Spleen (tissue), 11 donors: ENCODE measurements at regions not wholly inside any gene's neighbourhood (a gene's known extent, or its start where the extent isn't known, plus 50 kb on each side); places are given as distances from the start of the nearest gene placed in this dataset.

Experiments used
- DNase-seq: peaks from one replicate; pipeline ENCODE4 v3.0.0-alpha.2; 2020
- H3K27ac ChIP-seq, 8 donors: fragments of 200-600 bp; sonication (generic) in 7 of 8; 1 replicate in 4 of 8; 2 replicates in 4 of 8; pipeline versions ENCODE4 v1.5.0 to v1.8.0; 2016 to 2021; ENCODE audit warnings: inconsistent platforms in 4 of 8, mild to moderate bottlenecking in 4 of 8, moderate library complexity in 1 of 8
- H3K27me3 ChIP-seq, 7 donors: fragments of 200-600 bp; sonication (generic) in 6 of 7; replicated peaks in 1 of 7; 1 replicate in 4 of 7; 2 replicates in 3 of 7; pipeline versions ENCODE4 v1.5.0 to v1.8.0; 2016 to 2021; ENCODE audit warnings: inconsistent platforms in 3 of 7, mild to moderate bottlenecking in 1 of 7
- H3K36me3 ChIP-seq, 6 donors: fragments of 200-600 bp; sonication (generic) in 5 of 6; 1 replicate in 4 of 6; 2 replicates in 2 of 6; pipeline versions ENCODE4 v1.5.0 to v1.8.0; 2016 to 2021; ENCODE audit warnings: inconsistent platforms in 2 of 6
- H3K4me1 ChIP-seq, 6 donors: fragments of 200-600 bp; sonication (generic) in 5 of 6; 1 replicate in 3 of 6; 2 replicates in 3 of 6; pipeline versions ENCODE4 v1.5.0 to v1.8.0; 2016 to 2021; ENCODE audit warnings: inconsistent platforms in 3 of 6
- H3K4me3 ChIP-seq, 8 donors: fragments of 200-600 bp; sonication (generic) in 7 of 8; 1 replicate in 4 of 8; 2 replicates in 4 of 8; pipeline versions ENCODE4 v1.5.0 to v1.8.0; 2016 to 2021; ENCODE audit warnings: inconsistent platforms in 4 of 8, mild to moderate bottlenecking in 4 of 8, moderate library complexity in 2 of 8
- H3K9me3 ChIP-seq, 8 donors: fragments of 200-600 bp; sonication (generic) in 7 of 8; 1 replicate in 4 of 8; 2 replicates in 4 of 8; pipeline versions ENCODE4 v1.5.0 to v1.8.0; 2016 to 2021; ENCODE audit warnings: inconsistent platforms in 4 of 8
- POLR2A ChIP-seq, 3 donors: fragments of 450-650 bp; IDR thresholded peaks; one replicate each; pipeline ENCODE4 v1.5.1; 2017; ENCODE audit warnings: antibody characterized with exemption in 3 of 3, mild to moderate bottlenecking in 1 of 3
- POLR2AphosphoS5 ChIP-seq, 3 donors: sonication (generic); formaldehyde crosslinking; IDR thresholded peaks; one replicate each; pipeline ENCODE4 v1.5.1; 2017; ENCODE audit warnings: antibody characterized with exemption in 3 of 3
- WGBS, 5 donors: extraction: QIAGEN DNeasy Blood & Tissue Kit in 3 of 5; methylation state at CpG; one replicate each; pipeline versions ENCODE4 v1.1.5 to v1.1.7; 2013 to 2018; 5-methylcytosine and 5-hydroxymethylcytosine counted together
- intact Hi-C: fragments of 100-400 bp; cut with DNase I; formaldehyde crosslinking; loops from one replicate; pipeline ENCODE4 v1.15.0; 2023; ENCODE audit warnings: low total_unique reads
- TF ChIP-seq, protein P1 (sequence below), 11 experiments: fragments of 200-600 bp in 7 of 11; fragments of 450-650 bp in 4 of 11; sonication (generic) in 4 of 11; IDR thresholded peaks in 8 of 11; conservative IDR thresholded peaks in 3 of 11; 1 replicate in 7 of 11; 2 replicates in 4 of 11; pipeline versions ENCODE4 v1.4.0 to v1.8.0; 2016 to 2021; ENCODE audit warnings: antibody characterized with exemption in 11 of 11, inconsistent platforms in 4 of 11, mild to moderate bottlenecking in 1 of 11
- donor health status: healthy with polysubstance abuse.
- donor health status: DM: no; HTN: no; CAD: no; lungs with moderate emphysema.
- donor health status: DM: no; HTN: no; CAD: no.
- donor health status: Bipolar disorder and iron deficiency.
- donor health status: healthy.
- donor health status: DM: no; HTN: no; CAD: no.
- donor health status: DM: yes; HTN: yes; CAD: no.

DNA sequence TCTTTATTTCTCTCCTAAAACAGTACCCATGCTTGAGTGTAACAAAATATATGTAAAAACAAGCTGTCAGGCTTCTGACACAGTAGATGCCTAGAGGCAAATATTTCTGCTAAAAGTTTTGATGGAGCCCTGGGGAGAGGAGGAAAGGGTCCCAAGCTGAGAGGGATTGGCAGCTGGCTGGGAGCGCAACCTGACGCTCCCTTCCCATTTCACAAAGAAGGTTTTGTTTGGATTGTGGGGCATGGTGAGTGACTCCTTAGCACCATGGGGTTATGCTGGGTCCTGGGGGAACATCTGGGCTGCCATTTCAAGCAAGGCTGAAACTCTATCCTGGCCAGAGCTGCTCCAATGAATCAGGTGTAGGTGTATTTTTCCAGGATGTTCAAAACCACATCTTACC is 720.5 kb downstream of the MAFB start:
- Histone ChIP-seq H3K4me3 (no peak overlapping the region), H3K4me1 (no peaks in the 10 kb centered on the region), H3K27me3 (no peaks in the 10 kb centered on the region), H3K36me3 (no peaks in the 10 kb centered on the region), H3K9me3 (peaks cover 0 to 23% (median 17%) of the 10 kb centered on the region in 8 donors), H3K27ac (no peak overlapping the region)
- no peak for DNase-seq
- no peak for TF ChIP-seq POLR2A (IDR thresholded peaks at IDR 0.05)
- TF ChIP-seq POLR2AphosphoS5 (IDR thresholded peaks at IDR 0.05): no peak
- TF ChIP-seq, protein P1, sequence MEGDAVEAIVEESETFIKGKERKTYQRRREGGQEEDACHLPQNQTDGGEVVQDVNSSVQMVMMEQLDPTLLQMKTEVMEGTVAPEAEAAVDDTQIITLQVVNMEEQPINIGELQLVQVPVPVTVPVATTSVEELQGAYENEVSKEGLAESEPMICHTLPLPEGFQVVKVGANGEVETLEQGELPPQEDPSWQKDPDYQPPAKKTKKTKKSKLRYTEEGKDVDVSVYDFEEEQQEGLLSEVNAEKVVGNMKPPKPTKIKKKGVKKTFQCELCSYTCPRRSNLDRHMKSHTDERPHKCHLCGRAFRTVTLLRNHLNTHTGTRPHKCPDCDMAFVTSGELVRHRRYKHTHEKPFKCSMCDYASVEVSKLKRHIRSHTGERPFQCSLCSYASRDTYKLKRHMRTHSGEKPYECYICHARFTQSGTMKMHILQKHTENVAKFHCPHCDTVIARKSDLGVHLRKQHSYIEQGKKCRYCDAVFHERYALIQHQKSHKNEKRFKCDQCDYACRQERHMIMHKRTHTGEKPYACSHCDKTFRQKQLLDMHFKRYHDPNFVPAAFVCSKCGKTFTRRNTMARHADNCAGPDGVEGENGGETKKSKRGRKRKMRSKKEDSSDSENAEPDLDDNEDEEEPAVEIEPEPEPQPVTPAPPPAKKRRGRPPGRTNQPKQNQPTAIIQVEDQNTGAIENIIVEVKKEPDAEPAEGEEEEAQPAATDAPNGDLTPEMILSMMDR (IDR thresholded peaks at IDR 0.05 in 8 of 11, conservative IDR thresholded peaks at IDR 0.05 in 3 of 11): no peak
- WGBS, 5 donors: 91 to 100% (median 98%) methylated on average over 2 of the region's 2 CpGs
- intact Hi-C loops: no loop called here

DNA sequence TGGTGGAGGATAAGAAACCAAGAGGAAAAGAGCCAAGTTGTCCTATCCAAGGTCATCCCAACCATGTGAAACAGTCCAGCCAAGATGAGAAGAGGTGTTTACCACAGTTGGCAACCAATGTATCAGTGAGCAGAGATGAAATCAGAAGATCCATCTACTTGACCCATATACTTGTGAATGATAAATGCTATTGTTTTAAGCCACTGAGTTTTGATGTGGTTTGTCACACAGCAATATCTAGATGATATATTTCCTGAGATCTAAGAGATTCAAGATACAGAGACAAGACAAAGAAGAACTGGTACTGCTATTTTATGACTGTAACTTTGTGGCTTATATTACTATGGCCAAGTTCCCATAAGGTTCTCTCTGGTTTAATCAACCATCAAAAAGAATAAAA is 721.2 kb downstream of the MAFB start:
- Histone ChIP-seq H3K36me3 (no peaks in the 10 kb centered on the region), H3K4me1 (no peaks in the 10 kb centered on the region), H3K27ac (no peak overlapping the region), H3K27me3 (no peaks in the 10 kb centered on the region), H3K4me3 (no peak overlapping the region), H3K9me3 (peaks cover 0 to 23% (median 17%) of the 10 kb centered on the region in 8 donors)
- intact Hi-C loops: no loop called here
- no peak for TF ChIP-seq POLR2A (IDR thresholded peaks at IDR 0.05)
- TF ChIP-seq, protein P1 (IDR thresholded peaks at IDR 0.05 in 8 of 11, conservative IDR thresholded peaks at IDR 0.05 in 3 of 11): no peak
- TF ChIP-seq POLR2AphosphoS5 (IDR thresholded peaks at IDR 0.05): no peak
- DNase-seq: no peak

DNA sequence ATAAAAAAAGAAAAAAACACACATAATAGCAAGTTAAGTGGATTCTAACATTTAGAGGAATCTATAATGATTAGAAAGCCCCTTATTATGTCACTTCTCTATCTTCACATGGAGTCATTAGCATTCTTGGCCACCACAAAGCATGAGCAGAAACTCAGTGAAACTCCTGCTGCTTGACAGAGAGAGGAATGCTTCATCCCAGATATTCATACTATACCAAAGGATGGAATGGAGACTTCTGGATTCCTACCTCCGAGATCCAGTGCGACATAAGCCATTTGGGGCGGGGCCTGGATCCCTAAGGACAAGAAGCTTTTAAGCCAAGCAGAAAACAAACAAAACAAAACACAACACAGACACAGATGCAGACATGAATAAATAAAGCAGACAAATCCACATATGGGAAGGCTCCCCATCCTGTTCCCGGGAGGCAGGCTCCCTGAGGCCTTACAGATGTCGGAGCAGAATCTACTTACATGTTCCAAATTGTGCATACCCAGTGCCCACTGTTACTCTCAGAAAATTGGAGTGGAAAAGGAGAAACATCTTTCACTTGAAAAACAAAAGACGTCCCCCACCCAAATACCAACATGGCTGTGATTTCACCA is 727.3 kb downstream of the MAFB start:
- intact Hi-C loops: no loop called here

More for the DNA sequence above, 727.3 kb downstream of the MAFB start:
- WGBS, 5 donors: 77 to 90% (median 89%) methylated on average over 6 of the region's 6 CpGs
- Histone ChIP-seq H3K4me3 (no peak overlapping the region), H3K36me3 (no peaks in the 10 kb centered on the region), H3K27ac (no peak overlapping the region), H3K4me1 (peaks cover 0 to 15% (median 4%) of the 10 kb centered on the region in 6 donors), H3K9me3 (no peaks in the 10 kb centered on the region), H3K27me3 (no peaks in the 10 kb centered on the region)
- TF ChIP-seq POLR2A (IDR thresholded peaks at IDR 0.05) (no peak), POLR2AphosphoS5 (IDR thresholded peaks at IDR 0.05) (no peak)
- TF ChIP-seq, protein P1 (IDR thresholded peaks at IDR 0.05 in 8 of 11, conservative IDR thresholded peaks at IDR 0.05 in 3 of 11): no peak
- no peak for DNase-seq
